Keratinocyte (primary cell): ENCODE measurements at regions not wholly inside any gene's neighbourhood (a gene's known extent, or its start where the extent isn't known, plus 50 kb on each side); places are given as distances from the start of the nearest gene placed in this dataset.
"Not testable (repeated sequence)": the region's sequence is repeated elsewhere in the genome, so short reads cannot be mapped to it uniquely, and the experiment has no call there.

Source experiments
- DNase-seq: peaks from one replicate; pipeline ENCODE4 v3.0.0-alpha.2; 2011; ENCODE audit warnings: low read depth, missing footprints, low spot score
- FAIRE-seq: peaks from 2 replicates; lab custom pipeline; 2011; peaks lifted over from hg19 to GRCh38; lab: Jason Lieb, UNC
- H2AFZ ChIP-seq: 2 replicates; pipeline ENCODE4 v1.6.0; 2012; ENCODE audit warnings: low read length, control low read depth, inconsistent platforms; ENCODE audit not compliant: control insufficient read depth
- H3K27ac ChIP-seq: 2 replicates; pipeline ENCODE4 v1.5.1; 2011; ENCODE audit warnings: low read length; ENCODE audit not compliant: control insufficient read depth, insufficient read depth
- H3K27me3 ChIP-seq: 3 replicates; pipeline ENCODE4 v1.6.0; 2011; ENCODE audit warnings: low read length; ENCODE audit not compliant: control insufficient read depth, insufficient read depth; ENCODE audit errors: extremely low read depth
- H3K36me3 ChIP-seq, 2 experiments: 2 replicates in 1 of 2; 3 replicates in 1 of 2; pipeline ENCODE4 v1.5.1; 2011; ENCODE audit warnings: low read length in 2 of 2, mild to moderate bottlenecking in 1 of 2; ENCODE audit not compliant: control insufficient read depth in 2 of 2, insufficient read depth in 2 of 2; ENCODE audit errors: extremely low read depth in 1 of 2
- H3K4me1 ChIP-seq: 3 replicates; pipeline ENCODE4 v1.5.1; 2011; ENCODE audit warnings: low read length; ENCODE audit not compliant: control insufficient read depth, insufficient read depth; ENCODE audit errors: extremely low read depth
- H3K4me2 ChIP-seq: 3 replicates; pipeline ENCODE4 v1.6.0; 2011; ENCODE audit warnings: low read depth, low read length; ENCODE audit not compliant: control insufficient read depth, insufficient read depth; ENCODE audit errors: extremely low read depth
- H3K4me3 ChIP-seq, 3 experiments: fragments of 200-600 bp in 1 of 3; sonication (generic) in 1 of 3; 2 replicates in 2 of 3; 3 replicates in 1 of 3; pipeline ENCODE4 v1.5.1; 2011 to 2016; ENCODE audit warnings: low read length in 3 of 3, mild to moderate bottlenecking in 3 of 3, control low read depth in 2 of 3, inconsistent platforms in 1 of 3, low read depth in 1 of 3, mixed read lengths in 1 of 3, mixed run types in 1 of 3, moderate library complexity in 1 of 3; ENCODE audit not compliant: control insufficient read depth in 2 of 3, insufficient read depth in 2 of 3; ENCODE audit errors: extremely low read depth in 1 of 3
- H3K79me2 ChIP-seq: 2 replicates; pipeline ENCODE4 v1.6.0; 2012; ENCODE audit warnings: low read length; ENCODE audit not compliant: control insufficient read depth, insufficient read depth
- H3K9ac ChIP-seq: 3 replicates; pipeline ENCODE4 v1.6.0; 2011; ENCODE audit warnings: low read length; ENCODE audit not compliant: control insufficient read depth, insufficient read depth; ENCODE audit errors: extremely low read depth
- H3K9me1 ChIP-seq: 3 replicates; pipeline ENCODE4 v1.6.0; 2011; ENCODE audit warnings: low read length; ENCODE audit not compliant: control insufficient read depth, insufficient read depth; ENCODE audit errors: extremely low read depth
- H3K9me3 ChIP-seq: 2 replicates; pipeline ENCODE4 v1.5.1; 2012; ENCODE audit warnings: low read depth, low read length; ENCODE audit not compliant: control insufficient read depth
- H4K20me1 ChIP-seq: 3 replicates; pipeline ENCODE4 v1.6.0; 2011; ENCODE audit warnings: low read length; ENCODE audit not compliant: control insufficient read depth, insufficient read depth; ENCODE audit errors: extremely low read depth
- EZH2 ChIP-seq: IDR thresholded peaks from one replicate; pipeline ENCODE4 v1.6.1; 2012; ENCODE audit warnings: inconsistent platforms, mild to moderate bottlenecking, low read length, moderate library complexity
- dilution Hi-C: fragments of 300-500 bp; cut with MboI; formaldehyde crosslinking; loops from one replicate; pipeline ENCODE4 v1.7.0; 2020; ENCODE audit warnings: low sequenced_read_pairs; ENCODE audit not compliant: extremely low pct_ligation_motif_present
- TF ChIP-seq, protein P1 (sequence below), 3 experiments: IDR thresholded peaks in 1 of 3; conservative IDR thresholded peaks in 1 of 3; optimal IDR thresholded peaks in 1 of 3; 2 replicates in 2 of 3; 3 replicates in 1 of 3; pipeline versions ENCODE3 to v1.5.1; 2011; ENCODE audit warnings: low read length in 3 of 3, mild to moderate bottlenecking in 3 of 3, moderate library complexity in 2 of 3, control low read depth in 1 of 3, inconsistent platforms in 1 of 3; ENCODE audit not compliant: insufficient read depth in 2 of 3; ENCODE audit errors: extremely low read depth in 1 of 3

DNA sequence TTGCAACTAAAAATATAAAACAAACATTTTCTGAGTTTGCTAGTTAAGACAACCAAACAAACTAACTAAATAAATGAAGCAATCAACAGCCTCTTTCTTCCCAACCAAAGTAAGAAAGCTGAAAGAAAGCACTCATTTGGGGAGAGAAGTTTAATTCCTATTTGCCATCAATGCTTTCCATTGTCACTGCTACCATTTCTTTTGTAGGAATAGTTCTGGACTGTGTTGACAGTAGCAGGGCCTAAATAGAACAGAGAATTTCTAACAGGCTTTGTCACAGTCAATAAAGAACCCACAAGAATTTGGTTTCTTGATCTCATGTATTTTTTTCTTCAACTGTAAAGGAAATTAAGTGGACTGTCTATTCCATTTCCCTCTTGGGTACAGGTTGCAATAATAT is 1886.4 kb upstream of the TENM3 start:
- H2AFZ ChIP-seq, result no peak overlapping the region
- TF ChIP-seq EZH2, result no peak
- TF ChIP-seq, protein P1, sequence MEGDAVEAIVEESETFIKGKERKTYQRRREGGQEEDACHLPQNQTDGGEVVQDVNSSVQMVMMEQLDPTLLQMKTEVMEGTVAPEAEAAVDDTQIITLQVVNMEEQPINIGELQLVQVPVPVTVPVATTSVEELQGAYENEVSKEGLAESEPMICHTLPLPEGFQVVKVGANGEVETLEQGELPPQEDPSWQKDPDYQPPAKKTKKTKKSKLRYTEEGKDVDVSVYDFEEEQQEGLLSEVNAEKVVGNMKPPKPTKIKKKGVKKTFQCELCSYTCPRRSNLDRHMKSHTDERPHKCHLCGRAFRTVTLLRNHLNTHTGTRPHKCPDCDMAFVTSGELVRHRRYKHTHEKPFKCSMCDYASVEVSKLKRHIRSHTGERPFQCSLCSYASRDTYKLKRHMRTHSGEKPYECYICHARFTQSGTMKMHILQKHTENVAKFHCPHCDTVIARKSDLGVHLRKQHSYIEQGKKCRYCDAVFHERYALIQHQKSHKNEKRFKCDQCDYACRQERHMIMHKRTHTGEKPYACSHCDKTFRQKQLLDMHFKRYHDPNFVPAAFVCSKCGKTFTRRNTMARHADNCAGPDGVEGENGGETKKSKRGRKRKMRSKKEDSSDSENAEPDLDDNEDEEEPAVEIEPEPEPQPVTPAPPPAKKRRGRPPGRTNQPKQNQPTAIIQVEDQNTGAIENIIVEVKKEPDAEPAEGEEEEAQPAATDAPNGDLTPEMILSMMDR (optimal IDR thresholded peaks at IDR 0.05 in 1 of 3, IDR thresholded peaks at IDR 0.05 in 1 of 3, conservative IDR thresholded peaks at IDR 0.05 in 1 of 3; ENCODE audit: extremely low read depth in 1 of 3, insufficient read depth in 2 of 3, low read length in 3 of 3), result no peak
- no peak overlapping the region for H3K27ac ChIP-seq
- H4K20me1 ChIP-seq, result no peaks in the 10 kb centered on the region
- H3K27me3 ChIP-seq, result no peaks in the 10 kb centered on the region
- DNase-seq, result no peak
- no peak overlapping the region for H3K4me3 ChIP-seq
- dilution Hi-C loops, result no loop called here
- no peaks in the 10 kb centered on the region for H3K79me2 ChIP-seq
- H3K4me1 ChIP-seq, result no peaks in the 10 kb centered on the region
- no peak for FAIRE-seq
- H3K4me2 ChIP-seq, result no peak overlapping the region
- no peaks in the 10 kb centered on the region for H3K36me3 ChIP-seq
- H3K9me1 ChIP-seq, result no peaks in the 10 kb centered on the region
- no peak overlapping the region for H3K9ac ChIP-seq
- no peaks in the 10 kb centered on the region for H3K9me3 ChIP-seq

DNA sequence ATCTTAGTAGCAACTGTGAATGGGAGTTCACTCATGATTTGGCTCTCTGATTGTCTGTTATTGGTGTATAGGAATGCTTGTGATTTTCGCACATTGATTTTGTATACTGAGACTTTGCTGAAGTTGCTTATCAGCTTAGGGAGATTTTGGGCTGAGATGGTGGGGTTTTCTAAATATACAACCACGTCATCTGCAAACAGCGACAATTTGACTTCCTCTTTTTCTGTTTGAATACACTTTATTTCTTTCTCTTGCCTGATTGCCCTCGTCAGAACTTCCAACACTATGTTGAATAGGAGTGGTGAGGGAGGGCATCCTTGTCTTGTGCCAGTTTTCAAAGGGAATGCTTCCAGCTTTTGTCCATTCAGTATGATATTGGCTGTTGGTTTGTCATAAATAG is 1883.1 kb upstream of the TENM3 start:
- H3K27ac ChIP-seq, H3K79me2 ChIP-seq, dilution Hi-C loops, H4K20me1 ChIP-seq, H3K9ac ChIP-seq, H3K9me1 ChIP-seq, H3K4me1 ChIP-seq, H2AFZ ChIP-seq, H3K4me2 ChIP-seq, FAIRE-seq, H3K9me3 ChIP-seq, H3K4me3 ChIP-seq, H3K27me3 ChIP-seq, DNase-seq, H3K36me3 ChIP-seq: not testable (repeated sequence)

DNA sequence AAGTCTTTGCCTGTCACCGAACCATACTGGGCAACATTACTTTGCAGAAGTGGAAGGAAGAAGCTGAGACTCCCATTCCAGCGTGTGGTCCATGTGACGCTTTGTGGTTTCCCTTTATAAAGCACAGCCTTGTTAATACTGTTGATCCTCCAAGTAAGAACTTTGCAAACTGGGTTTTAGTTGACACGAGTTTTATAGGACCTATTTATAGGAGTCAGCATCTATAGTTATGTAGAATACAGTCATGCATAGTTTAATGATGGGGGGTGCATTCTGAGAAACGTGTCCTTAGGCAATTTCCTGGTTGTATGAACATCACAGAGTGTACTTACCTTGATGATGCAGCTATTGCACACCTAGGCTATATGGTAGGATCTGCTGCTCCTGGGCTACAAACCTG is 1879.4 kb upstream of the TENM3 start:
- no peak overlapping the region for H3K4me3 ChIP-seq
- no peaks in the 10 kb centered on the region for H3K4me1 ChIP-seq
- H2AFZ ChIP-seq, result no peak overlapping the region
- H3K27me3 ChIP-seq, result no peaks in the 10 kb centered on the region
- no peak overlapping the region for H3K4me2 ChIP-seq
- FAIRE-seq, result no peak
- H3K27ac ChIP-seq, result no peak overlapping the region
- no peak for DNase-seq
- no peaks in the 10 kb centered on the region for H3K79me2 ChIP-seq
- no peaks in the 10 kb centered on the region for H4K20me1 ChIP-seq
- H3K9me3 ChIP-seq, result no peaks in the 10 kb centered on the region
- dilution Hi-C loops, result no loop called here
- H3K9me1 ChIP-seq, result no peaks in the 10 kb centered on the region
- no peak for TF ChIP-seq EZH2
- TF ChIP-seq, protein P1 (optimal IDR thresholded peaks at IDR 0.05 in 1 of 3, IDR thresholded peaks at IDR 0.05 in 1 of 3, conservative IDR thresholded peaks at IDR 0.05 in 1 of 3; ENCODE audit: extremely low read depth in 1 of 3, insufficient read depth in 2 of 3, low read length in 3 of 3), result no peak
- H3K9ac ChIP-seq, result no peak overlapping the region
- H3K36me3 ChIP-seq, result no peaks in the 10 kb centered on the region
